Stomach (tissue), 8 donors: ENCODE measurements at regions not wholly inside any gene's neighbourhood (a gene's known extent, or its start where the extent isn't known, plus 50 kb on each side); places are given as distances from the start of the nearest gene placed in this dataset.

Experiments used
- DNase-seq, 2 donors: peaks; one replicate each; pipeline versions ENCODE4 v3.0.0 to v3.0.0-alpha.2; 2013 to 2019
- H3K27ac ChIP-seq, 5 donors: fragments of 200-600 bp in 4 of 5; sonication (generic) in 4 of 5; one replicate each; pipeline ENCODE4 v1.5.1; 2013 to 2019; ENCODE audit warnings: mild to moderate bottlenecking in 1 of 5, moderate library complexity in 1 of 5
- H3K27me3 ChIP-seq, 3 donors: fragments of 200-600 bp; sonication (generic); one replicate each; pipeline ENCODE4 v1.5.1; 2017 to 2019; ENCODE audit warnings: mixed run types in 1 of 3
- H3K36me3 ChIP-seq, 4 donors: fragments of 200-600 bp; sonication (generic); 1 replicate in 3 of 4; 2 replicates in 1 of 4; pipeline ENCODE4 v1.5.1; 2016 to 2019
- H3K4me1 ChIP-seq, 4 donors: fragments of 200-600 bp; sonication (generic); one replicate each; pipeline ENCODE4 v1.5.1; 2016 to 2019
- H3K4me3 ChIP-seq, 4 donors: fragments of 200-600 bp; sonication (generic) in 3 of 4; one replicate each; pipeline ENCODE4 v1.5.1; 2016 to 2019; ENCODE audit warnings: mild to moderate bottlenecking in 1 of 4
- H3K9me3 ChIP-seq, 4 donors: fragments of 200-600 bp; sonication (generic); one replicate each; pipeline ENCODE4 v1.5.1; 2016 to 2019
- EP300 ChIP-seq: sonication (generic); formaldehyde crosslinking; IDR thresholded peaks from one replicate; pipeline ENCODE4 v1.6.1; 2017; ENCODE audit warnings: antibody characterized with exemption
- POLR2A ChIP-seq, 4 donors: fragments of 450-650 bp; IDR thresholded peaks; one replicate each; pipeline ENCODE4 v1.6.1; 2016; ENCODE audit warnings: antibody characterized with exemption in 4 of 4, control low read depth in 2 of 4, mild to moderate bottlenecking in 1 of 4, moderate library complexity in 1 of 4
- POLR2AphosphoS5 ChIP-seq, 3 donors: sonication (generic); formaldehyde crosslinking; IDR thresholded peaks; one replicate each; pipeline ENCODE4 v1.6.1; 2016; ENCODE audit warnings: antibody characterized with exemption in 3 of 3
- WGBS, 5 donors: extraction: QIAGEN DNeasy Blood & Tissue Kit in 3 of 5; methylation state at CpG; one replicate each; pipeline versions ENCODE4 v1.1.5 to v1.1.7; 2013 to 2018; 5-methylcytosine and 5-hydroxymethylcytosine counted together
- intact Hi-C: fragments of 100-400 bp; cut with DNase I; formaldehyde crosslinking; loops from one replicate; pipeline ENCODE4 v1.15.1; 2023; ENCODE audit warnings: low total_unique reads
- TF ChIP-seq, protein P1 (sequence below), 7 experiments: fragments of 450-650 bp in 4 of 7; fragments of 200-600 bp in 3 of 7; sonication (generic) in 3 of 7; IDR thresholded peaks; one replicate each; pipeline ENCODE4 v1.5.1; 2016 to 2019; ENCODE audit warnings: antibody characterized with exemption in 7 of 7, control low read depth in 2 of 7, mild to moderate bottlenecking in 1 of 7
- donor health status: healthy with polysubstance abuse.
- donor health status: Bipolar disorder and iron deficiency.
- donor health status: healthy.

DNA sequence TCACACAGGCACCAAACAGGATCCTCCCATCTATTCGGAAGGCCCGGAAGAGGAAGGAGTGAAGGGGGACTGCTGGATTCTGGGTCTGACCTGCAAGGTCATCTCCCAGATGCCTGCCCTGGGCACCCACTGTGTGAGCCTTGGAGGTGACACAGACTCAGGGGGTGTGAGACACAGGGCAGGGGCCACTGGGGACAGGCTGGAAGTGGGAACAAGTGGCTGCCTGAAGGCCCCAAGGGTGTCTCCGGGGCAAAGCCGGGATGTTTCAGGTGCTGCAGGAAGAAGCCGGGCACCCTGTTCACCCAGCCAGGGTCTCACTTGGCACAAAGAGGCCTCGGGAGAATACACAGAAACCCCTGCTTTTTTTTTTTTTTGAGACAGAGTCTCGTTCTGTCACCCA, 385.5 kb downstream of the CTTN start:
- TF ChIP-seq POLR2AphosphoS5 (IDR thresholded peaks at IDR 0.05) (no peak), POLR2A (IDR thresholded peaks at IDR 0.05) (no peak), EP300 (no peak)
- TF ChIP-seq, protein P1, sequence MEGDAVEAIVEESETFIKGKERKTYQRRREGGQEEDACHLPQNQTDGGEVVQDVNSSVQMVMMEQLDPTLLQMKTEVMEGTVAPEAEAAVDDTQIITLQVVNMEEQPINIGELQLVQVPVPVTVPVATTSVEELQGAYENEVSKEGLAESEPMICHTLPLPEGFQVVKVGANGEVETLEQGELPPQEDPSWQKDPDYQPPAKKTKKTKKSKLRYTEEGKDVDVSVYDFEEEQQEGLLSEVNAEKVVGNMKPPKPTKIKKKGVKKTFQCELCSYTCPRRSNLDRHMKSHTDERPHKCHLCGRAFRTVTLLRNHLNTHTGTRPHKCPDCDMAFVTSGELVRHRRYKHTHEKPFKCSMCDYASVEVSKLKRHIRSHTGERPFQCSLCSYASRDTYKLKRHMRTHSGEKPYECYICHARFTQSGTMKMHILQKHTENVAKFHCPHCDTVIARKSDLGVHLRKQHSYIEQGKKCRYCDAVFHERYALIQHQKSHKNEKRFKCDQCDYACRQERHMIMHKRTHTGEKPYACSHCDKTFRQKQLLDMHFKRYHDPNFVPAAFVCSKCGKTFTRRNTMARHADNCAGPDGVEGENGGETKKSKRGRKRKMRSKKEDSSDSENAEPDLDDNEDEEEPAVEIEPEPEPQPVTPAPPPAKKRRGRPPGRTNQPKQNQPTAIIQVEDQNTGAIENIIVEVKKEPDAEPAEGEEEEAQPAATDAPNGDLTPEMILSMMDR (IDR thresholded peaks at IDR 0.05), result no peak
- intact Hi-C loops, result no loop called here

GRCh38 chr11:70785372-70785771, 387.0 kb downstream of the CTTN start:
- Histone ChIP-seq H3K36me3 (peaks cover 0 to 5% (median 0%) of the 10 kb centered on the region in 4 donors), H3K27me3 (no peaks in the 10 kb centered on the region), H3K4me3 (no peak overlapping the region), H3K9me3 (no peaks in the 10 kb centered on the region), H3K27ac (no peak overlapping the region), H3K4me1 (no peaks in the 10 kb centered on the region)
- no peak for DNase-seq
- TF ChIP-seq POLR2AphosphoS5 (IDR thresholded peaks at IDR 0.05) (no peak), EP300 (no peak), POLR2A (IDR thresholded peaks at IDR 0.05) (no peak)
- TF ChIP-seq, protein P1 (IDR thresholded peaks at IDR 0.05), result no peak
- intact Hi-C loops, result no loop called here
- 84 to 95% (median 92%) methylated on average over 4 to 5 of the region's 5 CpGs for WGBS, 5 donors

More for the DNA sequence above, 385.5 kb downstream of the CTTN start:
- 78 to 96% (median 95%) methylated on average over 4 to 7 of the region's 7 CpGs for WGBS, 5 donors
- H3K27me3 ChIP-seq, result no peaks in the 10 kb centered on the region
- H3K27ac ChIP-seq, result no peak overlapping the region
- no peak for DNase-seq
- H3K4me3 ChIP-seq, result no peak overlapping the region
- no peaks in the 10 kb centered on the region for H3K9me3 ChIP-seq
- H3K36me3 ChIP-seq, result peaks cover 0 to 5% (median 0%) of the 10 kb centered on the region in 4 donors
- no peaks in the 10 kb centered on the region for H3K4me1 ChIP-seq

DNA sequence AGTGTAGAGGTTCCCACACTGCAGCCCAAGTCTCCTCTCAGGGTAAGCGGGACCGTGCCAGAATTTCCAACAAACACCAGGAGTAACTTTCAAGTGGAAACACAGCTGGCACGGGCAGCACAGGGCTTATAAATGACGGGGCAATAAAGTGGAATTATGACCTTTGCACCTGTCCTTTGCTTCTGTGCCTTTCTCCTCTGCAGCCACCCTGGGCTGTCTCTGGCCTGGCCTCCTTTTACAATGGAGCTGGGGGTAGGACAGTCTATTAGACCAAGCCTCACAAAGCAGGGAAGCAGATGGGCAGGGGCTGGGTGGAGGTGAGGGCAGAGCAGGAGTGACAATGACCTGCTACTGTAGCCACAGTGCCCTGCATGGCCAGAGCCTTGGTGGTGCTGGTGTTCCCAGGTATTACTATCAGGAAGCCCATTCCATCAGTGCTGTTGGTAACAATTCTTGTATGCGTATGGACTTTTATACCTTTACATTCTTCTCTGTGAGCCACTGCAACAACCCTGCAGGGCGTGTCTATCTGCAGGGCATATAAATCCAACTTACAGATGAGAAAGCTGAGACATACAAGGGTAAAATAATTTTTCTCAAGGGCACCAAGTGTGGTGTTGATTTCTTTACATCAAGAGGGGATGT, 387.8 kb downstream of the CTTN start:
- DNase-seq, result no peak
- Histone ChIP-seq H3K27me3 (no peaks in the 10 kb centered on the region), H3K4me3 (no peak overlapping the region), H3K4me1 (no peaks in the 10 kb centered on the region), H3K27ac (no peak overlapping the region), H3K9me3 (no peaks in the 10 kb centered on the region), H3K36me3 (peaks cover 0 to 5% (median 0%) of the 10 kb centered on the region in 4 donors)
- intact Hi-C loops, result no loop called here
- TF ChIP-seq, protein P1 (IDR thresholded peaks at IDR 0.05), result no peak
- 73 to 89% (median 87%) methylated on average over 6 of the region's 6 CpGs for WGBS, 5 donors

GRCh38 chr11:70788248-70789022, 390.1 kb downstream of the CTTN start:
- Histone ChIP-seq H3K27ac (no peak overlapping the region), H3K27me3 (no peaks in the 10 kb centered on the region), H3K9me3 (peaks cover 4 to 10% (median 6%) of the 10 kb centered on the region in 4 donors), H3K36me3 (peaks cover 0 to 11% (median 1%) of the 10 kb centered on the region in 4 donors), H3K4me3 (no peak overlapping the region), H3K4me1 (no peaks in the 10 kb centered on the region)
- no peak for TF ChIP-seq EP300
- TF ChIP-seq POLR2AphosphoS5 (IDR thresholded peaks at IDR 0.05), result no peak
- TF ChIP-seq POLR2A (IDR thresholded peaks at IDR 0.05), result no peak
- TF ChIP-seq, protein P1 (IDR thresholded peaks at IDR 0.05), result no peak
- WGBS, 5 donors, result 83 to 95% (median 87%) methylated on average over 18 of the region's 18 CpGs
- intact Hi-C loops, result no loop called here
- DNase-seq, result no peak
